ENCODE measurements at regions not wholly inside any gene's neighbourhood (a gene's known extent, or its start where the extent isn't known, plus 50 kb on each side); places are given as distances from the start of the nearest gene placed in this dataset.
"Not testable (repeated sequence)": the region's sequence is repeated elsewhere in the genome, so short reads cannot be mapped to it uniquely, and the experiment has no call there.

DNA sequence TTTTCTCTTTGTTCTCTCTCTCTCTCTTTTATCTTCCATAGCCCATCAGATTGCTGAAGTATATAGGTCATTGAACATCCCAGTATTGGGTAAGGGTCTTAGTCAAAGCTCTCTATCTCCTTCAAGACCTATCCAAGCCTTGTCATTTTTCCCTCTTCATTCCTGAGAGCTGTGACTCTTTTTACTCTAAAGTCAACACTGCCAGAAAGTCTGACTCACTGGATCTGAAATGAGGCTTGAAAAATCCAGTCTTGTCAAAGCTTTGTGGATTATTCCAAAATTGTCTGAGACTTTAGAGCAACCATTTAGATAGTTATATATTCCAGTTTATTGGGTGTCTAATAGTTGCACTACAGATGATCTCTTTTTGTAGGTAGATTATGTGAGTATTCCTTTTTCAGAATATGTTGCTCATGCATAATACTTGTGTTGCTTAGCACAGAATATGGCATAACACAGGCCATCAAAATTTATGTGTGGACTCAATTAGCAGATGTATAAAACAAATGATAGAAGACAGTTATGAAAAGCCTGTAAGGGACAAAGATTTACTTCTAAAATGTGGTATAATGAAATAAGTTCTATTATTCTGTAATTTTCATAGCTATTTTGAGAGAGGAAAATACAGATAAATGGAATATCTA is 389.3 kb upstream of the PCDH9 start:
- DNase-seq, result no peak

DNA sequence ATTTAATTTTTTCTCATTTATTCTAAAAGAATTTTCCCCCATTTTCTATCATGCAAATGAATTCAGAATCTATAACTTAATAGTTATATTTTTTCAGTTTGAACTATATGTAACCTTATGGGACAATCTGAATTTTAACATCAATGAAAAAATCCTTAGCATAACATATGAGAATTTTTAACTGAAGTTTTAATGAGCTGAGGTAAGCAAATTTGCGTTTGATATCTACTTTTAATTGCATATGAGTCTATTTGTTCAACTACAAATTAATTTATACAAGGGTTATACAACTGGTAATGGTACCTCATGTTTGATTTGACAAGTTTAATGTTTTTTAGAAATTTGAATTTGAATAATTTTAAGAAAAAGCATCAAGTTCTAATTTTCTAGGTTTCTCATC is 384.4 kb upstream of the PCDH9 start:
- no peak for DNase-seq

DNA sequence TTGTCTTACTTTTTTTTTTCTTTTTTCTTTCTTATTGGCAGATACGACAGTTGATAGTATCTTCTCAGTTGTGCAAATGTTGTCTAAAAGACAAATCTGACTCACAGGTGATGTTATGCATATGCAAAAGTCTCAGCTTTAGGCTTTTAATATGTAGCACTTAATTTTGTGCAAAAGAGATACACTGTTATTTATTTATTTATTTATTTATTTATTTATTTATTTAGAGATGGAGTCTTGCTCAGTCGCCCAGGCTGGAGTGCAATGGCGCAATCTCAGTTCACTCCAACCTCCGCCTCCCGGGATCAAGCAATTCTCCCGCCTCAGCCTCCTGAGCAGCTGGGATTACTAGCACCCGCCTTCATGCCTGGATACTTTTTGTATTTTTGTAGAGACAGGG is 383.9 kb upstream of the PCDH9 start:
- DNase-seq, result no peak

DNA sequence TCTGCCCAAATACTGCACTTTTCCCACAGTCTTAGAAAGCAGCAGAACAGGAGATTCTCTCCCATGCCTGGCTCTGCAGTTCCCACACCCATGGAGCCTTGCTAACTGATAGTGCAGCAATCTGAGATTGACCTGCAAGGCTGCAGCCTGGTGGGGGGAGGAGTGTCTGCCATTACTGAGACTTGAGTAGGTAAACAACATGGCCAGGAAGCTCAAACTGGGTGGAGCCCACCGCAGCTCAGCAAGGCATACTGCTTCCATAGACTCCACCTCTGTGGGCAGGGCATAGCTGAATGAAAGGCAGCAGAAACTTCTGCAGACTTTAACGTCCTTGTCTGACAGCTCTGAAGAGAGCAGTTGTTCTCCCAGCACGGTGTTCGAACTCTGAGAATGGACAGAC is 358.5 kb upstream of the PCDH9 start:
- DNase-seq, result no peak

DNA sequence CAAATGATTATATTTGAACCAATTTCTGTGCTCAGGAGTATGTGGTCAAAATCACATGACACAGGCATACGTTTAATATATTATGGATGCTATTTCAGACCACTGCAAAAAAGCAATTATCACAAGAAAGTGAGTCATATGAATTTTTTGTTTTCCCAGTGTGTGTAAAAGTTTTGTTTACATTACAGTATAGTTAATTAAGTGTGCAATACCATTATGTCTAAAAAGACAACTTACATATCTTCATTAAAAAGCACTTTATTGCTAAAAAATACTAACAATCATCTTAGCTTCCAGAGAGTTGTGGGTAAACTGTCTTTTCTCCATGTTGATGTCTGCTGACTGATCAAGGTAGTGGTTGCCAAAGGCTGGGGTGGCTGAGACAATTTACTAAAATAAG is 347.2 kb upstream of the PCDH9 start:
- DNase-seq, result no peak

DNA sequence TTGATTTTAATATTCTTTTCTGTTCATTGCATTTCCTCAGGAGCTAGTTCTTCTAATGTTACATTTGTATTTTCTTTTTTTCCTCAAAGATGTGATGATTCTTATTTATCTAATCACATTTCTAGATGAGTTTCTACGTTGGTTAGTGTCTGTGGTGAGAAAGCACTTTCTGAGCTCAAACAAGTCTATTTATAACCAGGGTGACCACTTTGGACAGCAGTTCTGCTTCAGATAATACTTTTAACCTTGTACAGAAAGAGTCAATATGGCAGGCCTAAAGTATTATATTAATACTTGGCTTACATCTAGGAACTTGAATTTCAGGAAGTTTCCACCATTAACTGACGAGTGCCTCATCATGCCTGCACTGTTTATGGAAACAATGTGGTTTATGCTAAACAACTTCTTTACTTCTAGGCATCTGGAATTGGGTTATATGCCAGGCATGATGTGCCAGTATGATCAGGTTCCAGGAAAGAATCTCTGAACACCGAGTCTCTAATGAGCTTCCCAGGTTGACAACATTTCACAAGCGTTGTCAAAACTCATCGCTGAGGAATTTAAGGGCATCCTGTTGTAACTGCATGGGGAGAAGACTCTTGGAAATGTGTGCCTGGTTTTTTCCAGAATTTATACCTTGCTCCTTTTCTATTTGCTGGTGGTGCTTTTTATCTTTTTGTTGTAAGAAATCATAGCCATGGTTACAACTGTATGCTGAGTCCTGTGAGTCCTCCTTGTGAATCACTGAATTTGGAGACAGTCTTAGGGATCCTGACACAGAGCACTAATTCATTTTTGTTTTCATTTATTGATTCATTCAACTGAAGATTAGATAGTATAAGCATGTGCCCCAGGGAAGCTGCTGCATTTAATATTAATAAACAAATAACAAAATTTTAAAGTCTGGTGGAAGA is 344.4 kb upstream of the PCDH9 start:
- DNase-seq, result no peak

DNA sequence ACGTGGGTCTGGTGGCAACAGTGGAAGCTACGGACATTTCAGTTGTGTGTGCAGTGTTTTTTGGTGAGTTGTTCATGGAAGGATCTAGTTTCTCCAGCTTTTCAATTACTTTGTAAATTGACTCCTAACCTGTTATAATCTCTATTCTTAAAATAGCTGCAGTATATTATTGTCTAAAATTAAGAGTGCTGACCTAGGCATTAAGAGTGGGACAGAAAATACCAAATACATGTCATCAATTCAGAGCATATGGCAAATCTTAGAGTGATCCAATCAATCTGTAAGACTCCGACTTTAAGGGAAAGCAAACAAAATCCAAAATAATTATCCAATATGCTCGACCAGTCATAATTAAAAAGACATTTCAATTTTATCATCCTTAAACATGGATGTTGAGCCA is 338.1 kb upstream of the PCDH9 start:
- no peak for DNase-seq

DNA sequence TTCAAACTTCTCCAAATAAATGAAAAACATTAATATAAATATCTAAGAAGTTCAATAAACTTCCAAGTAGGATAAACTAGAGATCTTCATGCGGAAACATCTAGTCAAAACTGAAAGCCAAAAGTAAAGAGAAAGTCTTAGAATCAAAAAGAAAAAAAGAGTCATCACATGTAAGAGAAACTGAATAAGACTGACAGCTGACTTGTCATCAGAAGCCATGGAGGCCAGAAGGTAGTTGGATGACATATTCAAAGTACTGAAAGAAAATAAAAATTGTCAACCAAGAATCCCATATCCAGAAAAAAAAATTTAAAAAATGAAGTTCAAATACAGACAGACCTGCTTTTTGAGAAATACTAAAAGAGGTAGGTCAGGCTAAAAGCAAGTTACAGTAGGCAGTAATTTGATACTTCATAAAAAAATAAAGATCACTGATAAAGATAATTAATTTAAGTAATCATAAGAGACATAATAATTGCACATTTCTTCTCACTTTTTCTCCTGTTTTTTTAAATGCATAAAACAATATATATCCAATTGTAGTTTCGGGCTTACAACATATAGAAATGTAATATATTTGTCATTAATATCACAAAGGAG is 327.6 kb upstream of the PCDH9 start:
- DNase-seq, result no peak

DNA sequence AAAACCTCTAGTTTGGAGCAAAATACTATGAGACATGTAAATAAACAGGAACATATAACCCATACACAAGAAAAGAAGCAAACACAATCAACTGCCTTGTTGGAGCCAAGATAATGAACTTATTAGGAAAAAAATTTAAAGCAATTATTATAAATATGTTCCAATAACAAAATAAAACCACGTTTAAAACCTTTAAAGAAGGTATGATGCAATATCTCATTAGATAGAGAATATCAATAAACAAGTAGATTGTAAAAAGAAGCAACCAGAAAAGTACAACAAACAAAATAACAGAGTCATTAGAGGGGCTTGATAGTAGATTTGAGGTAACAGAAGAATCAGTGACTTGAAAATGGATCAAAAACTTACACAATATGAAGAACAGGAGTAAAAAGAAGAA is 327.0 kb upstream of the PCDH9 start:
- DNase-seq, result no peak

DNA sequence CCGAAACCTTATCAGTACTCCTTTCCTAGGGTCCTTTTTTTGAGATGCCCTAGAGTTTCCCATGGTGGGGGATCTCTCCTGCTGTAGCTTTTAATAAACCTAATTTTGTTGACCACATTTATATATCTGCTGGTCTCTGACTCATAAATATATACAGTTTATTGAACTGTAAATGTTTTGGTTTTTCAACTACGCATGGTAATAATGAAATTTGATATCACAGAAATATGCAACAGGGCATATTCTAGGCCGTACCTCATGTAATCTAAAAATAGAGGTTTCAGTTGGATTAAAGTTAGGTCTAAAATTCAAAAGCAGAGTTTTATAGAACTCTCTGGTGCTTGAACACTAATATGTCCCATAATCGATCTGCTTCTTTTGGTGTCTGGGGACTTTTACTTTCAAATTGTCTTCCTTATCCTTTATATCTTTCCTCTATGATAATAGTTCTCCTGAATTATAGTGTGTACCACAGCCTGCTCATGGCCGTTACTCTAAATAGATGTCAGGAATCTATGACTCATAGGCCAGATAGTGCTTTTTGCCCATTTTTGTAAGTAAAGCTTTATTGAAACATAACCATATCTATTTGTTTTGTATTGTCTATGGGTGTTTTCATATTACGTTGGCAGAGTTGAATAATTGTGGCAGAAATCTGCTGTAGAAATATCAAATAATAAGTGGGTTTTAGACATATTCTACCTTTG is 324.8 kb upstream of the PCDH9 start:
- no peak for DNase-seq

DNA sequence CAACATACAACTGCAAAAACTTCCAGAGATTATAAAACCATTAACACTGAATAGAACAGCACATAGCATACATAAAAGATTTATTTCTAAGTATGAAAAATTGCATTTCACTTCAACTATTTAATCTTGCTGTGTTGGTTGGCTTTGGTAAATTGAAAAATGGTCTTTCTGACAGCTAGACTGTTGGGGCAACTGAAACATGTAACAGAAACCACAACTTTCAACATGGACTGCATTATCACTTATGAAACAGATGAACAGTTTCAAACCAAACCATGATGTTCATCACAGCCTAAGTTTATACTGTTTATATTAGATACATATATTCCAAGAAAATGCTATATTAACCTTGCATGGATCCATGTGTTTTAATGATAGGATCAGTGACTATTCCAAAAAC is 324.1 kb upstream of the PCDH9 start:
- DNase-seq, result no peak

DNA sequence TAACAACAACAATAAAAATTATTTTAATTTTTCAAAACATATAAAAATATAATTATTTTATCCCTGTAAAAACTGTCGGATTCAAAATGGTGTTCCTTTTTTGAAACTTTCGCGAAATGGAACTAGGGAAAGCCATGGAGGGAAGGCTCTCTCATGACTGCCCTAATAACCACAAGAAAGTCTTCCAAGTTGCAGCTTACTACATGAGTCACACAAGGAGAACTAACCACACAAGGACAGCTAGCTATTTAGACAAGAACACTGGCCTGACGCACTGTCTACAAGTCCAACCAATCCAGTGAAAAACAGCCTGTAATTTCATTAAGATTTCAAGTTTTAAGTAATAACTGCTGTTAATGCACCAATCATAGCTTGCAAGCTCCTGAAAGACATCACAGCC is 319.2 kb upstream of the PCDH9 start:
- no peak for DNase-seq

DNA sequence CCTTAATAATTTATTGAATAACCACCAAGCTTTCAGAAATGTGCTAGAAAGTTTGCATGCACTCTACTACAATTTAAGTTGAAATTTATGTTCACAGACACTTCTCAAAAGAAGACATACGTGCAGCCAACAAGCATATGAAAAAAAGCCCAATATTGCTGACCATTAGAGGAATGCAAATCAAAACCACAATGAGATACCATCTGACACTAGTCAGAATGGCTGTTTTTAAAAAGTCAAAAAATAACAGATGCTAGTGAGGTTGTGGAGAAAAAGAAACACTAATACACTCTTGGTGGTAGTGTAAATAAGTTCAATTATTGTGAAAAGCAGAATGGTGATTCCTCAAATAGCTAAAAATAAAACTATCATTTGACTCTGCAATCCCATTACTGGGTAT is 308.8 kb upstream of the PCDH9 start:
- DNase-seq, result no peak

DNA sequence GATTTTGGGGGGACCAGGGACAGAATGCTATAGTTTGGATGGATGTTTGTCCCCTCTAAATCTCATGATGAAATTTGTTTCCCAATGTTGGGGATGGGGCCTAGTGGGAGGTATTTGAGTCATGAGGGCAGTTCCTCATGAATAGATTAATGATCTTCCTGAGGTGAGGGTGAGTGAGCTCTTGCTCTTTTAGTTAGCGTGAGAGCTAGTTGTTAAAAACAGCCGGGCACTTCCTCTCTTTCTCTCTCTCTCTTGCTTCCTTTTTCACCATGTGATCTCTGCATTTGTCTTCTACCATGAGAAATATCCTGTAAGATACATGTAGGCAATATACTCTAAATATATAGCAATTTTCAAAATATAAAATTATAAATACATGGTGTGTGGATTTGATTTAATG is 290.8 kb upstream of the PCDH9 start:
- no peak for DNase-seq

DNA sequence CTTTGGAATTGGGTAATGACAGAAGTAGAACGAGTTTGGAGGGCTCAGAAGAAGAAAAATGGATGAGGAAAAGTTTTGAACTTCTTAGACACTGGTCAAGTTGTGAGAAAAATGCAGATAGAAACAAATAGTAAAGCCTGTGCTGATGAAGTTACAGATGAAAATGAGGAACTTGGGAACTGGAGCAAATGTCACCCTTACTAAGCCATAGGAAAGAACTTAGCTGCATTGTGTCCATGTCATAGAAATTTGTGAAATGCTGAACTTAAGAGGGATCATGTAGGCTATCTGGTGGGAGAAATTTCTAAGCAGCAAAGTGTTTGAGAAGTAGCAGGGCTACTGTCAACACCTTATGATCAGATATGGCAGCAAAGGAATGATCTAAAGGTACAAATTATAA is 289.2 kb upstream of the PCDH9 start:
- DNase-seq, result no peak

DNA sequence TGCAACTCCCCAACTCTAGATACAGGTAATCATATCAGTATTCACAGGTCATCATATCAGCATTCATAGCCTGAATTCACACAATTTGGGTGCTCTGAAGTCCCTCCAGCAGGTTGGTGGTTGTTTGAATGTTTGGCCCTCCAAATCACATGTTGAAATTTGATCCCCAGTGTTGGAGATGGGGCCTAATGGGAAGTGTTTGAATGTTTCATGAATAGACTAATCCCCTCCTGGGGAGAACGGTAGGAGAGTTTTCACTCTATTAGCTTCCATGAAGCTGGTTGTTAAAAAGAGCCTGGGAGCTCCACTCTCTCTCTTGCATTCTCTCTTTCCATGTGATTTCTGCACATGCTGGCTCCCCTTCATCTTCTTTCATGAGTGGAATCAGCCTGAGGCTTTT is 288.6 kb upstream of the PCDH9 start:
- no peak for DNase-seq

DNA sequence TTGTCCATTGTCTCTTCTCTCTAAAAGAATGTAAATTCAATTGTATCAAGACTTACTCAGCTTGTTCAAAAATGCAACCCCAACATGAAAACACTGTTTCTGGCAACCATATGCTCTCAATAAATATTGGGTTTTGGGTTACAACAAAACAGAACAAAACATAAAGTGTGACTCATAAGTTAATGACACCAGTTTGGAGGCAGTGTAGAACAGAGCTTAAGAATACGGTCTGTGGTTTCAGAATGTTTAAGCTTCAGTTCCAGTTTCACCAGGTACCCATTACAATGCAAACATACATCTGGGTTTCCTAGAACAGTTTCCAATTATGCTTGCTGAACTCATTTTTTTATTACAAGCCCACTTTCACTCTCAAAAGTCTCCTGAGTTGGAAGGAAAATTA is 285.8 kb upstream of the PCDH9 start:
- DNase-seq, result no peak

DNA sequence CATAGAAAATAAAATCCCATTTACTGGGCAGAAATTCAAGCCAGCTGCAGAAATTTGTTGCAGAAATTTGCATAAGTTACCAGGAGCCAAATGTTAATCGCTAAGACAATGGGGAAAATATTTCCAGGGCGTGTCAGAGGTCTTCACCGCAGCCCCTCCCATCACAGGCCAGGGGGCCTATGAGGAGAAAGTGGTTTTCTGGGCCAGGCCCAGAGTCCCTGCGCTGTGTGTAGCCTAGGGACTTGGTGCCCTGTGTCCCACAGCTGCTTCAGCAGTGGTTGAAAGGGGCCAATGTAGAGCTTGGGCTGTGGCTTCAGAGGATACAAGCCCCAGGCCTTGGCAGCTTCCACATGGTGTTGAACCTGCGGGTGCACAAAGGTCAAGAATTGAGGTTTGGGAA is 278.9 kb upstream of the PCDH9 start:
- no peak for DNase-seq

DNA sequence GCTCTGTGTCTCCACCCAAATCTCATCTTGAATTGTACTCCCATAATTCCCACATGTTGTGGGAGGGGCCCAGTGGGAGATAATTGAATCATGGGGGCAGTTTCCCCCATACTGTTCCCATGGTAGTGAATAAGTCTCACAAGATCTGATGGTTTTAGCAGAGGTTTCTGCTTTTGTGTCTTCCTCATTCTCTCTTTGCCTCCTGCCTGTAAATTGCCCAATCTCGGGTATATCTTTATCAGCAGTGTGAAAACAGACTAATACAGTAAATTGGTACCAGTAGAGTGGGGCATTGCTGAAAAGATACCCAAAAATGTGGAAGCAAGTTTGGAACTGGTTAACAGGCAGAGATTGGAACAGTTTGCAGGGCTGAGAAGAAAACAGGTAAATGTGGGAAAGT is 278.1 kb upstream of the PCDH9 start:
- DNase-seq, result not testable (repeated sequence)

DNA sequence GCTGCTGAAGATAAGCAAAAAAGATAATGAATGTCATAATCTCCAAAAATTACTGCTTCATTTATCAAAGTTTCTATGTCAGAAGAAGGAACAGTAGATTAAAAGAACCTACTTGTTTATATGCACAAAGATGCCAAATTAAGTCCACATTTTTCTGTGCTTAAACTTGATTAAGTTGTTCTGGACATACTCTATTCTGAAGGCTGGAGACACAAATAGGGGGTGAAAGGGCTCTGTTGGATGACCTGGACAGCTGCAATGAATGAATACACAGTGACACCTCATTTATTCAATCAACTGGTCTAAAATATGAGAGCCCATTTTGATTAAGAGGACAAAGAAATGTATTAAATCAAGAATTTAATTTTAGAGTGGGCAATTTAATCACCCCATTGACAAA is 276.3 kb upstream of the PCDH9 start:
- DNase-seq, result no peak

DNA sequence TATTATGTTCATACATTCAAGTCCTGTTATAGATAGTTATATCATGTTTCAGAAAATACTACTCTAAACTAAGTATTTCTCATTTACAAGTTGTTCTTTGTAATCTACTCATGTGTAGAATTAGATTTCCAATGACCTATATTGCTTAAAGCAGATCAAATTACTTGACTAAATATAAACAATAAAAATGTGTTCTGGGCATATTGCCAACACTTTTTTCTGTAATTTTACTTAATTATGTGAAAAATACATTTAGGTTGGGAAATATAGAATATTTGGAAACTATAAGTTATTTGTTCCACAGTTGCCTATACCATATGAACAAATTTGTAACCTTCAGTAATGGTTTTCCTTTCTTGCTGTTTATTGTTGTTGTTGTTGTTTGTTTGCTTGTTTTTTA is 275.2 kb upstream of the PCDH9 start:
- DNase-seq, result no peak

DNA sequence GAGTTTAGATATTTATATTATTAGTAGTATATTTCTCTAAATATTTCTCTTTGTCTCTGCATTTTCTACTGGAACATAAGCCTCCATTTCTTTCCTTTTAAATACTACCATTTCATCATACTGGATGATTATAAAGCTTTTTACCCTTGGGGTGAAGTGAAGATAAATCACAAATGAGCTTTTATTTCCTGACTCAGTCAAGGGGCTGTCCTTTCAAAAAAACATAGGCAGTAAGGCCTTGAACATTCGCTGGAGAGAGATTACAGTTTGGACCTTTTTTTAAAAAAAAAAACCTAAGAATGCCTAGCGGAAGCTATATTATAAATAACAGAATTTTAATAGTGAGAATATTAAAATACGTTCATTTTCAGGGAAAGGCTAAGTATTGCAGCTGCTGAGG is 268.8 kb upstream of the PCDH9 start:
- no peak for DNase-seq

DNA sequence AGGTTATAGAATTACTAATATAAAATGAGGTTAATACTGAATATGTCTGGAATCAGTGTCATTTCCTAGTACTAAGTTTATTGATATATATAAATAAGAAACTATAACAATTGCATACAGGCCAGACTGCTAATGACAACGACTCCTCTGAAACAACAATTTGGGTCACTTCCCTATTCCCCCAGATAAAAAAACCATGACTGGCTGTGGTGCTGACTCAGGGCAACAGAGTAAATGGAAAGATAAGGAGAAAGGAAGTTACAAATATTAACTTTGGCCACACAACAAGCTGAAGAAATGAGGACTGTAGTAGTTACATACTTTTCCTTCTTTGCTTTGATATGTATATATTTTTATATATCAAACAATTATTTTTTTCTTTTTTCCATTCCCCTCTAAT is 263.7 kb upstream of the PCDH9 start:
- no peak for DNase-seq

DNA sequence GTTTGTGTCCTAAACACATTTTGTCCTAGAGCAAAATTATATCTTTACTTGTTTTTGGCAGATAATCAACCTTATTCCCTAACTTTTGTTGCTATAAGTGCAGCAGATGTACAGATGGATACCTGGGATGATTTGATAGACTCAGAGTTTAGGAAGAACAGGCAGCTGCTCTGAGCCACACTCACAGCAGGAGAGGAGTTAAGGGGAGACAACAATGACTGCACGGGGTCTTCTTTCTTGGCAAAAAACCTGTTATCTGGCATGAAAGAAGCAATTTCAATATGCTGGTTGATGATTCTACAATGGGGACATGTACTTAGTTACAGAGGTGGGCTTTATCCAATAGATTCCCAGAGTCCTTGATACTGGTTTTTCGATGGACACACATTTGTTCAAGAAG is 258.9 kb upstream of the PCDH9 start:
- no peak for DNase-seq
